EL (cell line): ENCODE measurements at regions not wholly inside any gene's neighbourhood (a gene's known extent, or its start where the extent isn't known, plus 50 kb on each side); places are given as distances from the start of the nearest gene placed in this dataset.

Source experiments
- DNase-seq: peaks from one replicate; pipeline ENCODE4 v3.0.0-alpha.2; 2016

GRCh38 chr14:58862416-58863160, 224.8 kb downstream of the DACT1 start:
- no peak for DNase-seq

- DNase-seq: no peak
Measured at GRCh38 chr14:58863661-58864345, 226.0 kb downstream of the DACT1 start.

- DNase-seq: peak; percentile 77
Measured at GRCh38 chr14:58864751-58865513, 227.2 kb downstream of the DACT1 start.

- peak; percentile 47 for DNase-seq
Measured at GRCh38 chr14:58865514-58866281, 227.9 kb downstream of the DACT1 start.

GRCh38 chr14:58866391-58866790, 228.6 kb downstream of the DACT1 start:
- peak; percentile 50 for DNase-seq

GRCh38 chr14:58870961-58871360, 233.2 kb downstream of the DACT1 start:
- DNase-seq: no peak

- no peak for DNase-seq
Measured at GRCh38 chr14:58871573-58871972, 233.8 kb downstream of the DACT1 start.

- DNase-seq: peak; percentile 35
Measured at GRCh38 chr14:58872061-58872460, 234.3 kb downstream of the DACT1 start.

- no peak for DNase-seq
Measured at GRCh38 chr14:58873228-58873953, 235.6 kb downstream of the DACT1 start.

GRCh38 chr14:58875613-58876012, 237.9 kb downstream of the DACT1 start:
- no peak for DNase-seq

- DNase-seq: peak; percentile 9
Measured at GRCh38 chr14:58876608-58877007, 238.8 kb downstream of the DACT1 start.

GRCh38 chr14:58878439-58879139, 240.8 kb downstream of the DACT1 start:
- DNase-seq: peak; percentile 13

GRCh38 chr14:58881433-58881832, 243.7 kb downstream of the DACT1 start:
- no peak for DNase-seq

- peak; percentile 50 for DNase-seq
Measured at GRCh38 chr14:58882577-58883018, 244.8 kb downstream of the DACT1 start.

GRCh38 chr14:58884442-58884841, 246.7 kb downstream of the DACT1 start:
- DNase-seq: no peak

- no peak for DNase-seq
Measured at GRCh38 chr14:58887931-58888330, 250.2 kb downstream of the DACT1 start.

GRCh38 chr14:58898655-58899316, 261.0 kb downstream of the DACT1 start:
- DNase-seq: peak; percentile 94

GRCh38 chr14:58899317-58899713, 261.6 kb downstream of the DACT1 start:
- peak; percentile 76 for DNase-seq

GRCh38 chr14:58901826-58902225, 264.1 kb downstream of the DACT1 start:
- no peak for DNase-seq

- peak; percentile 27 for DNase-seq
Measured at GRCh38 chr14:58904776-58905175, 267.0 kb downstream of the DACT1 start.

- DNase-seq: peak; percentile 6
Measured at GRCh38 chr14:58907803-58908202, 270.0 kb downstream of the DACT1 start.
